Loucy (cell line): ENCODE measurements at regions not wholly inside any gene's neighbourhood (a gene's known extent, or its start where the extent isn't known, plus 50 kb on each side); places are given as distances from the start of the nearest gene placed in this dataset.

Experiments used
- CTCF ChIP-seq: fragments of 200-600 bp; sonication (generic); conservative IDR thresholded peaks from 2 replicates; pipeline ENCODE4 v1.5.1; 2014; ENCODE audit warnings: mild to moderate bottlenecking, antibody characterized with exemption, low read length
- EZH2phosphoT487 ChIP-seq: fragments of 200-600 bp; IDR thresholded peaks from 2 replicates; pipeline ENCODE4 v1.6.1; 2018; ENCODE audit warnings: antibody characterized with exemption, mild to moderate bottlenecking, moderate library complexity, borderline replicate concordance

- TF ChIP-seq EZH2phosphoT487 (no peak), CTCF (no peak)
These were observed 158.2 kb upstream of the DIO3 start for GRCh38 chr14:101402936-101403660.
